NCI-H2227 (cell line): ENCODE measurements at regions not wholly inside any gene's neighbourhood (a gene's known extent, or its start where the extent isn't known, plus 50 kb on each side); places are given as distances from the start of the nearest gene placed in this dataset.
"Not testable (repeated sequence)": the region's sequence is repeated elsewhere in the genome, so short reads cannot be mapped to it uniquely, and the experiment has no call there.

Experiments used
- DNase-seq: peaks from one replicate; lab custom pipeline; 2025; ENCODE audit not compliant: unreplicated experiment; lab: John Stamatoyannopoulos, UW

- DNase-seq: peak; percentile 75
These were observed 631.8 kb downstream of the TMTC2 start for GRCh38 chr12:83318386-83319098.

DNA sequence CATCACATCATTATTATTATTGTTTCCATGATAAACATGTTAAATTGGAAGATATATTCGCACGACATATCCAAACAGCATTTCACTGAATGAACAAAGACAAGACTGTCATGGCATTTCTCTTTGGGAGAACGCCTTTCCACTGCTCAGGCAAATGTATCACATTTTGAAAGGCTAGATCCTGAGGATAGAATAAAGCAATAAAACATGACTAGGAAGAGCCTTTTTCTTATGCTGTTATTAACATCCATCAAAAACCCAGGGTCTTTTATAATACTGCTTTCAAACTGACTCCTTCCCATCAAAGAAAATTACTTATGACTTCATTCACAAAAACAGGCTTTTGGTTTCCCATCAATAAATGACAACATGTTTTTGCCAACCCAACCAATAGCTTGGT is 630.9 kb downstream of the TMTC2 start:
- no peak for DNase-seq

DNA sequence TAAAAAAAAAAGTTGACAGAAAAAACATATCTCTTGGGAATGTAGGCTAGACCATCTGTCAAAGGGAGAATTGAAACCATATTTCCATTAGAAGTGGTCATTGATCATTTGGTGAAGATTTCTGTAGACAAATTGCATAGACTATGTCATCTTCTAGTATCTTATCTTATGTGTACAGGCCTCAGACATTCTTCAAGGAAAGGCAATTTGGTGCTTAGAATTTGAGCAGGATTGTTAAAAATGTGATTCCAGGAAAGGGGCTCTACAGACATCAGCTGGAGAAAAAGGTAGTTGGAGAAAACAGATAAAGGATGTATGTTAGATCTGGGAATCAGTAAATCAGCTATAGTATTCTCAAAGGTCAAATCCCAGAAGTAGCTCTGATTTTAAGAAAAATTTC is 627.1 kb downstream of the TMTC2 start:
- no peak for DNase-seq

DNA sequence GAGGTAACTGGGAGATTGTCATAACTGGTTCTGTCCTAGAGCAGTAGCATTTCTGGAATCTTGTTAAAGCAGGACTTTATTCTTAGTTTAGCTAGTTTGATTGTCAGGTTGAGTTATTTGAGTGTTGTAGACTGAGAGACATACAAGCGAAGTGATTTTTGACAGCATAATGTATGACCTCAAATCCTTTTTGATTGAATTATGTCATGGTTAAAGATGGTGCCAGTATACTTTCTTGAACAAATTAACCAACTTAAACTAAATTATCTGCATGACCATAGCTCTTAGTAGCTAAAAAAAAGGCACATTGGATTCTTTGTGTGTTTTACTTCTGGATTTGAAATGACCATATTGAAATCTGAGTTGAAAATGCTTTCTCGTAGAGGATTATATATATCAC is 626.6 kb downstream of the TMTC2 start:
- no peak for DNase-seq

DNA sequence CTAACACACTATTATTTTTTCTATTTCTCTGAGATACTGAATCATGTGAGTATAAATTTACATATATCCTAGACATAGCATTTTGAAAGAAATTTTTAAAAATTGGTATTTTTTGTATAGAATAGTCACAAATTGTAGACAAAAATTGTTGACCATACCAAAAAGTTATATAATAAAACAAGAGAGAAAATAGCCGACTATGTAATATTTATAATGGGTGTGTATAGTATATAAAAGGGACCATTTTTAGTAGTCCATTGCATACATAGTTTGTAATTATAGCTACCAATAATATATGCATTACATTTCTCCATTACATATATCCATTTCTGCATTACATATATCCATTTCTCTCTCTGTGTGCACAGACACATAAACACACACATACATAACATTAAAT is 590.2 kb downstream of the TMTC2 start:
- DNase-seq: no peak

- no peak for DNase-seq
These were observed 584.5 kb downstream of the TMTC2 start for GRCh38 chr12:83271201-83271600.

DNA sequence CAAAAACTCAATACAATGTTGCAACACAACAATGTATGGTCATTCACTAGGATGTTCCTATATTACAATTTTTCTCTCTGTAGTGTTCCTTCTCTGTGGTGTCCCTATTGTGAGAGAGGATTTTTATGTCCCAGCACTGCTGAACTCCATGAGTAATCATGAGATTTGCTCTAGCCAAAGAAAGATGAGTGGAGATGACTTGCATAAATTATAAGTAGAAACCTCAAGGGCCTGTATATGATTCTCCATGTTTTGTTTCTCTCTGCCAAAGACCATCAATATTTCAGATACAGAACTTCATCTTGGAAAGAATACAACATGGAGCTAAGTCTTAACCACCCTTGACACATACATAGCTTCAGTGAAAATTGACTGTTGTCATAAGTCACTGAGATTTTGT is 579.1 kb downstream of the TMTC2 start:
- DNase-seq: no peak

GRCh38 chr12:83261998-83262397 is 575.3 kb downstream of the TMTC2 start:
- DNase-seq: no peak

DNA sequence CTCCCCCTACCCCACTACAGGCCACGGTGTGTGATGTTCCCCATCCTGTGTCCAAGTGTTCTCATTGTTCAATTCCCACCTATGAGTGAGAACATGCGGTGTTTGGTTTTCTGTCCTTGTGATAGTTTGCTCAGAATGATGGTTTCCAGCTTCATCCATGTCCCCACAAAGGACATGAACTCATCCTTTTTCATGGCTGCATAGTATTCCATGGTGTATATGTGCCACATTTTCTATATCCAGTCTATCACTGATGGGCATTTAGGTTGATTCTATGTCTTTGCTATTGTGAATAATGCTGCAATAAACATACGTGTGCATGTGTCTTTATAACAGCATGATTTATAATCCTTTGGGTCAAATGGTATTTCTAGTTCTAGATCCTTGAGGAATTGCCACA is 573.4 kb downstream of the TMTC2 start:
- not testable (repeated sequence) for DNase-seq

- DNase-seq: no peak
These were observed 571.0 kb downstream of the TMTC2 start for GRCh38 chr12:83257726-83258125.

DNA sequence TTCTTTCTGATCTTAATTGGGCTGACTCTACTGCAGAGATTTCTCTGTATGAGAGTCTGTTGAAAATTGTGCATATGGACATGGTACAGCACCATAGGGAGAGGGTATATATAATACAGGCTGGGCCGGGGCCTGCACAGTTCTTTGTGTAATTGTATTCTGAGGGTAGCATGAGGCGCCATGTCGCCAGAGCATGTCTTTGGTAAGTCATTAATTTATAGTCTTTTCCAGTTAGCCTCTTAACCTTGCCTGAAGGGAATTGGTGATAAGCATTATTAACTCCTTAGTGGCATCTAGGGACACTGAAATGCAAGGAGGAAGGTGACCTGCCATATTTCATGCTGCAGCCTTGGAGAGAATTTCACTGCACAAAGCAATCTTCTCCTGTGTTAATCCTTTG is 569.9 kb downstream of the TMTC2 start:
- DNase-seq: no peak

DNA sequence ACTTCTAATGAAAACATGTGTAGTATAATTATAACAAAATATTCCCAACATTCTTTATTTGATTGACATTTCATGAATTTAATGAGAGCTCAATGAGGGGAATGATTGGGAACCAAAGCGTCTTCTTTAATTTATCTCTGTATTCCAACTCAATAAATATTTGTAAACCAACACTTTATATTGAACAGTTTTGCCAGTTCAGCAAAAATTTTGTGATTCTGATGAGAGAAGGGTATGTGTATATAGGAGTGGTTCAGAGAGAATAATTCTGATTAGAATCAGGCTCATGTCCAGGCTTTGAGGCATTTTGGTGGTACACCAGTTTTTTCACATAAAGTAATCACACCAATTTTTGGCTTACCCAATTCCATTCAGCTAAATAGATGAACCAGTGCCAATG is 564.2 kb downstream of the TMTC2 start:
- DNase-seq: no peak

DNA sequence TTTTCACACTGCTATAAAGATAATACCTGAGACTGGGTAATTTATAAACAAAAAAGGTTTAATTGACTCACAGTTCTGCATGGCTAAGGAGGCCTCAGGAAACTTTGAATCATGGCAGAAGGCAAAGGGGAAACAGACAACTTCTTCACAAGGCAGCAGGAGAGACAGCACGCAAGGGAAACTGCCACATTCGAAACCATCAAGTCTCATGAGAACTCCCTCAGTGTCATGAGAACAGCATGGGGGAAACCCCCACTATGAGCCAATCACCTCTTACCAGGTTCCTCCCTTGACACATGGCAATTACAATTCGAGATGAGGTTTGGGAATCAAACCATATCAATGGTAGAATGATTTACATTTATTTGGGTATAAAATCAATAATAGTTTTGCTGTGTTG is 558.5 kb downstream of the TMTC2 start:
- no peak for DNase-seq

DNA sequence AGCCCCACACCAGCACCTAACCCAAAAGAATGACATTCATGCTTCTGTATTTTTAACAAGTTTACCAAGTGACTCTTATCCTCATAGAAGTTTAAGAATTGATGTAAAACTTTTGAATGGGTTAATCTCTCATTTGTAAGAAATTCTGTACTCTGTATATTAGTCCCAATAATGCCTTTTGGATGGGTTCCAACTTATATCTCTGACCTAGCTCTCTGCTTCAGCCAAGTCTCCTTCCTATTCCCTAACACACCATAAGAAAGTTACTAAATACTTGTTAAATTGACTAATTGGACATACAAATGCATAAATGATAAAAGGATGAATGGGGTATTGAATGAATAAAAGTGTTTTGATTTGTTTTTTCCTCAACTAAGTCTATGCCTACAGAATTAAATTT is 557.3 kb downstream of the TMTC2 start:
- no peak for DNase-seq

- DNase-seq: not testable (repeated sequence)
These were observed 547.3 kb downstream of the TMTC2 start for GRCh38 chr12:83233987-83234386.

DNA sequence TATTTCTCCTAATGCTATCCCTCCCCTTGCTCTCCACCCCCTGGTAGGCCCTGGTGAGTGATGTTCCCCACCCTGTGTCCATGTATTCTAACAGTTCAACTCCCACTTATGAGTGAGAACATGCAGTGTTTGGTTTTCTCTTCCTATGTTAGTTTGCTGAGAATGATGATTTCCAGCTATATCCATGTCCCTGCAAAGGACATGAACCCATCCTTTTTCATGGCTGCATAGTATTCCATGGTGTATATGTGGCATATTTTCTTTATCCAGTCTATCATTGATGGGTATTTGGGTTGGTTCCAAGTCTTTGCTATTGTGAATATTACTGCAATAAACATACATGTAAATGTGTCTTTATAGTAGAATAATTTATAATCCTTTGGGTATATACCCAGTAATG is 540.3 kb downstream of the TMTC2 start:
- not testable (repeated sequence) for DNase-seq

DNA sequence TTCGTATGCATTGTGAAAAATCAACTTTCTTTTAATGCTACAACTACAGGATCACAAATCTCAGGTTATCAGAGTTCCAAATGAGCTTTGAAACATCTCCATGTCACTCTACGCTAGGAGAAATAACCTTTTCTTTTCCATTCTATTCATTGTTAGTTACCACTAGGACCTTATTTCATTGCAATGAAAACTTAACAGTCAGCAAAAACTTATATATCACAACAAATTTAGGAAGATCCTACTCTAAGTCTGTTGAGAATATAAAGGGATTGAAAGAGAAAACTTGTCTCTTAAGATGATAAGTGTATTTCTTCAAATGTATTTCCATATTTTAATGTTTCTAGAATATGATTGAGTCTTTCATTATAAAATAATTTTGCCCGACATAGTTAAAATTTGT is 539.1 kb downstream of the TMTC2 start:
- DNase-seq: no peak

DNA sequence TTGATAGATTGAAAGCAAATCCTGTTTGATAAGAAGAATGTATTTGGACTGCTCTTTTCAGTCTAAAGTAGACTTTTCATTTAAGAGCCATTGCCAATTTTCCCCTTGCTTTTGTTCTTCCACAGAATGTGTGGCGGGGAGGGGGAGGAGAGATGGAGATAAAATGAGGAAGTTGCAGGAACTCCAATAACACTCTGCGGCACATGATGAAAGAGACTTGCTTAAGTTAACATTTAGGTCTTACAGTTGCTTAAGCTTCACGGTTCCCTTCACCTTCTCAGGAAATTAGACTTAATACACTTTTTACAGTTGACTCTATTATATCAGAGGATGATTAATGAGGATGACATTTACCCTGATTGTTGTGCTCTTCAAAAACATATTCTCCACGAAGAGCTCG is 537.3 kb downstream of the TMTC2 start:
- no peak for DNase-seq

DNA sequence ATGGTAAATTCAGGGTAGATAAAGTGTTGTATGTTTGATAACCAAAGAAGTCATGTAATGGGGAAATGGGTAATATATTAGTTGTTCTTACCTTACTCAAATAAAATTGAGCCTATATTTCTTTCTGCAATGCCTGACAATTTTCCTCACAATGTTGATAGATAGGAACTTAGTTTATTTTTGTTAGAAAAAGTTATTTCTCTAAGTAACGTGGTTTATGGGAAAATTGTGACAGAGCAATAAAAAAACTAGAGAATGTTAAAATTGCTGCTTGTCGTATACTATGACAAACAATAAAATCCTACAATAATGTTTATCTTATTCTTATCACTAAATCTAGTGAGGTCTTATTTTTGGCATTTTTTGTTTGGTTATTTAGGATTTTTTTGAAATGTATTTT is 534.1 kb downstream of the TMTC2 start:
- no peak for DNase-seq

DNA sequence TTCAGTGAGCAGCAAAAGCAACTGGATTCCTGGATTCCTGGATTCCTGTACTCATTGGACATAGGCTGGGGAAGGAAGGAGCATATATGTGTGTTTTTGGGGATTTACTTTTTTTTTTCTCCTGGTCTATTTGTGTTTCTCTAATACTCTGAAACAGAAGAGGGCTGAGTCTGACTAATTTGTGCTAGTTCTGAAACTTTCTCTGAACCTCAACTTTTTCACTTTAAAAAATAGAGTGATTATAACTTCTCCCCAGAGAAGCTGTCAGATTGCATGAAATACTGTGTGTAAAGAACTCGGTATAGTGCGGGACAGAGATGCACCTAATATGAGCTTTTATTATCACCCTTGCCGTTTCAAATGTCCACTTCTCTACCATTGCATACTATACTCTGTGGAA is 529.5 kb downstream of the TMTC2 start:
- DNase-seq: no peak

DNA sequence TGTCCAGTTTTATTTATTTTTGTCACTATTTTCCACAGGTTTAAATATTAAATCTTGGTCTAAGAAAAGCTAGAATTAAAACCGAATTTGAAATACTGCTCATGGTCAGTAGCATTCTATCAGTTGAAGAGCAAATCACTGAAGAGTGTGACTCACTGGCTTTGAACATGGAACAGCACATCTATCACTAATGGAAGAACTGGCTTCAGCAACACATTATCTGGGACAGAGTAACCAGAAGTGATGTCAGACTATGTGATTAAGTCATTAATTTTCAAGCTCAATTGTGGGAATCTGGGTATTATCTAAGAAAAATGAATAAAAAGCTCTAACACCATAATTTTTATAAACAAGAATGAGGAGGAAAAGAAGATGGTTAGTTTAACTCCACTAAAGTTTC is 527.5 kb downstream of the TMTC2 start:
- no peak for DNase-seq

DNA sequence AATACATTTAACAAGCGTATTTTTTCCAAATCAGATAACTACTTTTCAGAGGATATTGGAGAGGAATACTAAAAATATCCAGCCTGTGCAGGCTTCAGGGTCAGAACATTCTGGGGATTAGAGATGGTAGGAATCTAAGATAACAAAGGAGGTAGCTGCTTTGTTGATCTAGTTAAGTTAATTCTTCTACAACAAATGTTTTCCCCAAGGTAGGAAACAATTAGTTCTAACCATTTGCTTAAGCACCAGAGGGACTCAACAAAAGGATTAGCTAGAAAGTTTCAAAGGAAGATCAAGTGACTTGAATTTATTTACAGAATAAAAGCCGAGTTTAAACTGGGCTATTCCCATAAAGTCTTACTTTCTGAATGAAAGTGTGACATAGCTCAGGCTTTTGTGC is 524.2 kb downstream of the TMTC2 start:
- no peak for DNase-seq

DNA sequence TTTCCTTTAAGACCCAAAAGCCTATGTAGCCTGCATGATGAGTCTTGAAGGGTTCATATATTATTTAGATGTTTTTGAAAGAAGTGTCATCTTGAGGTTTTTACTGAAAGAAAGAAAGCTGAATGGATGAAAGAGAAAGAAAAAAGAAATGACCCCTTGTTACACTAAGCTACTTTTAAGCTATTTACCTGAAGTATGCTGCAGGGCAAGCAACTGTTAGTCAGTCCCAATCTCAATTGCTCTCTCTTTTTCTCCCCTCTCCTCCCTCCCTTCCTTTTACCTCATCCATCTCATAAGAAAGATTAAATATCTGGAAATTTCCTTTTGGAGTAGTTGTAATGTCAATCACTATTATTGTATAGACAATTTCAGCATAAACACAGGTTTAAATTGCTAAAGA is 512.4 kb downstream of the TMTC2 start:
- DNase-seq: no peak
